HG02840 (cell line): ENCODE measurements at regions not wholly inside any gene's neighbourhood (a gene's known extent, or its start where the extent isn't known, plus 50 kb on each side); places are given as distances from the start of the nearest gene placed in this dataset.

Experiments
- ATAC-seq: cut with Tn5 transposase; IDR thresholded peaks from one replicate; pipeline ENCODE4 v1.9.1; 2021; ENCODE audit warnings: mild to moderate bottlenecking, moderate library complexity, moderate number of reproducible peaks; ENCODE audit not compliant: unreplicated experiment, low FRiP score

DNA sequence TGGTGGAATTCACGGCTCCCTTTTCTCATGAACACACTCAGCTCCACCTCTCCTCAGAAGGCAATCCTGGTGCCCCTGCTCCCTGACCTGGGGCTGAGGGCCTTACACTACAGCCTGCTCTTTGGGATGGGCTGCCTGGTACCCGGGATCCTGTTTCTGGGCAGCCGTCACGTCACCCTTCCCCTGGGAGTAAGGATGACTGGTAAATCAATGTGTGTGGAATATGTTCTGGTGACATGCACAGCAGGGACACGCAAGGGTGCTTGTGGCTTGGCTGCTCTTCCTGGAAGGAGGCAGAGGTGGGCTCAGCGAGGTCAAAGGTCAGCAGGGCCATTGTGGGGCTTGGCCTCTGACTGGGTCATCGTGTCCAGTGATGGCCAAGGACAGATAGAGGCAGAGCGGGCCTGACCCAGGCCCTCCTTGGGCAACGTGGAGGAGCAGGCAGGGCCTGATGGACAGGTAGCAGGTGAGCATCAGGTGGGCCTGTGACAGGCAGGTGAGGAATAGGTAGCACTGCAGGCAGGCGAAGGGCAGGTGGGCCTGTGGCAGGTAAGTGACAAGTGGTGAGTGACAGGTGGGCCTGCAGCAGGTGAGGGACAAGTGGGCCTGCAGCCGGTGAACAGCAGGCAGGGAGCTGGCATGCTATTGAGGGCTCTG is 399.4 kb upstream of the IRX4 start:
- ATAC-seq, result no peak

DNA sequence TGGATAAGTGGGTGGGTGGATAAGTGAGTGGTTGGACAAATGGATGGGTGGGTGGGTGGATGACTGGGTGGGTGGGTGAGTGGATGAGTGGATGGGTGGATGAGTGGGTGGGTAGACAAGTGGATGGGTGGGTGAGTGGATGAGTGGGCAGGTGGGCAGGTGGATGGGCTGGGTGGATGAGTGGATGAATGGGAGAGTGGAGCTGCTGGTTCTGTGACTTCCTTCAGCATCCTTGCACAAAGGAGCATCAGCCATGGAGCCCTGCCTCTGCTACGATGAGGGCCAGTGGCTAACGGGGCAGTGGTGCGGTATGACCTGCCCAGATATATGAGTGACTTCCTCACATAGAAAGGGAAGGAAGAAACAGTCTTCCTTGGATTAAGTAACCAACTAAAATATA is 398.7 kb upstream of the IRX4 start:
- no peak for ATAC-seq

DNA sequence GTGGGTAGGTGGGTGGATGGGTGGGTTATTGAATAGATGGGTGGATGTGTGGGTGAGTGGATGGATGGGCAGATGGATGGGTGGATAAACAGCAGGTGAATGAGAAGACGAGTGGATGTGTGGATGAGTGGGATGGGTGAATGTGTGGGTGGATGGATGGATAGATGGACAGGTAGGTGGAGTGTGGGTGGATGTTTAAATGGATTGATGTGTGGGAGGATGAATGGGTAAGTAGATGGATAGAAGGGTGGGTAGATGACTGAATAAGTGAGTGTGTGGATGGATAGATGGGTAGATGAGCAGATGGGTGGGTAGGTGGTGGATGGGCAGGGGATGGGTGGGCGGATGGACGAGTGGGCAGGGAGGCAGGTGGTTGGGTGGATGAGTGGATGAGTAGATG is 397.6 kb upstream of the IRX4 start:
- no peak for ATAC-seq

DNA sequence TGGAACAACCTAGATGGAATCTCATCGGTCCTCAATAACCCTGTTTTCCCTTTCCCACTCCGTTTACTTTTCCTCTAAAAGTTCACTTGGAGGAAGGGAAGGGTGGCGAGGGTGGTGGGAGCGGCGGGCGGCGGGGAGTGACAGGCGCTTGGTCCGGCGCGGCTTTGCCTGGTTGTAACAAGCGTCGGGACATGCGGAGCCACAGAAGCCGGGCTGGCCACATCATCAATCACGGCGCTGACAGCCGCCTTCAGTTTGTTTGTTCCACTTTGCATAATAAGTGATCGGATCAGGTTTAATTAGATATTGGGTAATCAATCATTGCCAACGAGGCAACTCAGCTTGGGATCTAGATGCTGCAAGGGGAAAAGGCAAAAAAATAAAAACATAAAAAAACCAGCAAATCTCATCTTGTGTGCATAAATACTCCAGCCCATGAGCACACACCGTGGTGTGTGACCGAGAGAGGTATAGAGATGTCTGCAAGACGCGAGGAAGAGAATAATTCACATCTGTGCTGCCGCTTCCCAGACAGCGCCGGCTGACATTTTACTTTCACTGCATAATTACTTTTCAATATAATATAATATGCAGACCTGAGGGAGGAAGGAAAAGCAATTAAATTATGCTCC is 396.2 kb upstream of the IRX4 start:
- ATAC-seq, result no peak

DNA sequence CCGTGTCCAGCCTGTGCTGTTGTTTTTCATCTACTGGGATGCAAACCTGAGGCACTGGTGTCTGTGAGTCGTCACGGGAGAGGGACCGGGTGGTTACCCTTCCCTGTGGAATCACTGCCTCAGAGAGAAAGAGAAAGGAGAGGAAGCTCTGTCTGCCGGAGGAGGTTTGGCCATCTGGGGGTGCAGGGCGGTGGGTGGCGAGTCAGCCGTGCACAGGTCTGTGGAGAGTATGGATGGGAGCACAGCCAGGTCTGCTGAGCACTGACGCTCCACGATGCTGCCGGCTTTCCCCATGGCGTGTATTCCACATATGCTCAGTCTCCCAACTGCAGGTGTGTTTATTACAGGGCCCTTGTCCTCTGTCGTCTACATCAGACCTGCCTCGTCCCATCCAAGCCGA is 395.2 kb upstream of the IRX4 start:
- ATAC-seq, result no peak

DNA sequence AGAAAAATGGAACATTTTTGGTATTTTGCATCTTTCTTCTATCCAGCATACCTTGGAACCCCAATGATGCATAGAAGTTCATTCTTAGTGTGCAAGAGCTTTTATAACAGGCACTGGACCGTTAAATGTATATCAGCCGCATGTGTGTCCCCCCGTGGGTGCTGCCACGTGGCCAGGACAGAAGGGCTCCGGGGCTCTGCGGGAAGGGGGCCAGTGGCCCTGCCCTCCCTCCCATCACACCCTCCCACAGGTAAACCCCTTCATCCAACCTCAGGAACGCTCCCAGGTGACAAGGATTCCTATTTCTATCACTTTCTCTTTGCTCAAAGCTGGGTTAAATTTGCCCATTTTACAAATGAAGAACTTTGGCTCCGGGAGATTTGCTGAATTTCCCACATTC is 393.4 kb upstream of the IRX4 start:
- no peak for ATAC-seq

DNA sequence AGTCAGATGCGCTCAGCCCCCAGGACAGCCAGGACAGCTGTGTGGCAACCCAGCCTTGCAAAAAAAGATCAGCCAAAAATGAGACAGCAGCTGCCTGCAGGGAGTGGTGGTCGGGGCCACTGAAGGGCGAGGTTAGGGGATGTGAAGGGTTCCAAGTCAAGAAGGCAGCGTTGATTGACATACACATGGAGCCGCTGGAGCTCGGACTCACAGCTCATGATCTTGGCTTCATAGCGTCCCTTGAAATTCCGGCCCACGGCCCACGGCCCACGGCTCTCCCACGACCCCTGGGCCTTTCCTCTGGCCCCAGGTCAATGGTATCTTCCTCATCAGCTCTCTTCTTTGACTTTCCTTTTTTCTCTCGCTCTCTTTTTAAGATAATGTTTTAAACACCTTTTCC is 390.0 kb upstream of the IRX4 start:
- ATAC-seq, result no peak

DNA sequence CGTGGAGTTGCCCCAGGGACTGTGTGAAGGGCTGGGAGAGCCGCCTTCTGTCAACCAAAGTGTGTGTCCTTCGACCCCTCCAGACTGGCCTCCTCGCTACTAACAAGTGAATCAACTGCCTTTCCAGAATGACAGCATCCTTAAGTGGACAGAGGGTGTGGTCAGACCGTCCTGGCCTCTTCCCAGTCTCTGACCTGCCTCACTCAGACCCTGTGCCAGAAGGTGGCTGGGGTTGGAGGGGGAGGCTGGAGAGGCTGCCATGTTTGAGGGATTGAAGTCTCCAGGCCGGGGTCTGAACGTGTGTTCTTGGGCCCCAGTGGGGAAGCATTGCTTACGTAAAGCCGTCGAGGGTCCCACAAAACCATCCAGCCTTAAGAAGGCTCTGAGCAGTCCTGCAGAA is 389.3 kb upstream of the IRX4 start:
- no peak for ATAC-seq

DNA sequence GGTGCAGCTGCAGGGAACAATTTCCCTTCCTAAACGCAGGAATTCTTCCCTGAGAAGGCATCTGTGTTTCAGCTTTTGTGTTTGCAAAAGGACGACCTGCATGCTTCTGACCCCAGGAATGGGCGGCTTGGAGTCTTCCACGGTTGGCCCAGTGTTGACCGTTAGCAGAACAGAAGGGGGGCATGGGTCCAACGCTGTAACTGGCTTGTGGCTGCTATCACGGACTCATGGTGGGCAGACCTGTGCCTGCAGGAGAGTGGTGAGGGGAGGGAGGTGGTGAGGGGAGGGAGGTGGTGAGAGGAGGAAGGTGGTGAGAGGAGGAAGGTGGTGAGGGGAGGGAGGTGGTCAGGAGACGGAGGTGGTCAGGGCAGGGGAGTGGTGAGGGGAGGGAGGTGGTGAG is 388.6 kb upstream of the IRX4 start:
- no peak for ATAC-seq

DNA sequence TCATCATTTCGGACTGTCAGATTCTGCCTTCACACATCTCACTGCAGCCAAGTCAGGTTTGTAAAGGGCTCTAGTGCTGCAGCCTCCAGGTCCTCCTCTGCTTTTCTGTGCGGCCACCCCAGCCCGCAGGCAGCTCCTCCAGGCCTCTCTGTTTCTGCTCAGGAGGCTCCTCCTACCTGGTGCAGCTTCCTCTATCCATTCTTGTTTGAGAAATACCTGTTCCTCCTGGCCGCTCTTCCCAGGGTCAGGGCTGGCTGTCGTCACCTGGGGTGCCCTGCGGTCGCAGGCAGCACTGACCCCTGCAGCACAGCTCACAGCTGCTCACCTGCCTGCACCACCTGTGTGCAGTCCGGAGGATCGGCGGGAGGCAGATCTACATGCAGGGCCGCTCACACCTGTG is 387.7 kb upstream of the IRX4 start:
- ATAC-seq, result no peak

DNA sequence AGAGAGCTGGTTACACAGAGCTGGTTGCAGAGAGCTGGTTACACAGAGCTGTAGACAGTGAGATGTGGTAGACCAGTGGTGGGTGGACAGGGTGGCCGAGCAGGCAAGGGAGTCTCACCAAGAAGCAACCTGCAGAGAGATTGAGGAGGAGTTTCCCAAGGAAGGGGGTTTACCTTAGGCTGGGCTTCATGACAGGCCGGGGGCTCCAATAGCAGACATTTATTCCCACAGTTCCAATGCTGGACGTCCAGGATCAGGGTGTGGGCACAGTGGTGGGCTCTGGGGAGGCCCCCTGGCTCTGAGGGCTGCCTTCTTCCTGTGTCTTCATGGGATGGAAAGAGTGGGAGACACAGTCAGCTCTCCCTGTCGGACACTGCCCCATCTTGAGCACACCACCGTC is 386.9 kb upstream of the IRX4 start:
- ATAC-seq, result no peak

DNA sequence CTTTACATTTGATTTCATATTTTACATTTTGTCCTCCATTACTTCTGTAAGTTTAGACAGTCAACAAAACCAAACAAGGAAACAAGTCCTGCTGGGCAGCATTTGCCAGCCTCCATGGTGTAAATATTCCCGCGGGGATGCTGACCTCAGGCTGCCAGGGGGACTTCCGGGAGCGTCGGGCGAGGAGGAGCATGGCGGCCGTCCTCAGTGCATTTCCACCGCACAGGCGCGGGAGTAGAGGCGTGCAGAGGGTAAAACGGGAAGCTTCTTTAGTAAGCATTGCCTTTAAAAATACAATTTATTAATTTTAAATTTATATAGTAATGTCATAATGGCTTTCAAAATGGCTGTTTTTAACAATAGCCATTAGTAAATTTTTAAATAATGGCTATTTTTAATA is 385.3 kb upstream of the IRX4 start:
- no peak for ATAC-seq

DNA sequence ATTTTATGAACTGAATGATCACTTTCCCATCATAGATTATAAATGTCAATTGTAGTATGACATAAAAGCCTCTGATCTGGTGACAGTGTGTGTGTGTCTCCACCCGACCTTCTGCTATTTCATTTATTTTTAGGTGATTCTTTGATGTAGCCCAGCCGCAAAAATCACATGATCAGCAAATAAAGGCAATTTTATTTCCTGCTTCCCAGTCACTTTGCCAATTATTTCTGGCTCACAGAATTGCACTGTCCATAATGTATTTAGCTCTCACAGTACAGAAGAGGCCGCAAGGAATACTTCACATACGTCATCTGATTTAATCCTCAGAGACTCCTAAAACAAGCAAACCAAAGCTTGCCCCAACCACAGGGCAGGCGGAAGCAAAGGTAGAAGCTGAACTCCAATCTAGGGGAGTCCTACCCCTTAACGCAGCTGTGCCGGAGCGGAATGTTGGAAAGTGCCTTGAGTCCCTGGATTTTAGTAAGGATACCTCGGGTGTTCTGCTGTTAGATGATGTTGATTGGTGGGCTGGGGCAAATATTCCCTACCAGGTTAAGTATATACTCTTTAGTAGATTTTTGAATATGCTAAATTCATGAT is 384.0 kb upstream of the IRX4 start:
- ATAC-seq, result no peak

DNA sequence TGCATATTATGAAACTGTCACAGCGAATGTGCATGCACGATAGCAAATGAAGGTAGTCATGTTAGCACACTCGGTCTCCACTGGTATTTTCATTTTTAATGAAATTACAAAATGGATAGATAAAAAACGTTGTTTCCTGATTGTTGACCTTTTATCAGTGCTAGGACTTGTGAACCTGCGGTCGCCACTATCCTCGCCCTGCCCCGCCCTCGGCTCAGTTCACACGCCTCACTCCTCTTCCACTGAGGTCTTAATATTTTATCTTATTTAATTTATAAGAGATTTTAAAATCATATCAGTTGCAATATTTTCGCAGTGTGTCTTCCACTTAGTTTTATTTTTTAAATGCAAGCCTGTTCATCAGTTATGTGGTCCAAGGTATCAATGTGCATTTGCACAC is 382.6 kb upstream of the IRX4 start:
- no peak for ATAC-seq

DNA sequence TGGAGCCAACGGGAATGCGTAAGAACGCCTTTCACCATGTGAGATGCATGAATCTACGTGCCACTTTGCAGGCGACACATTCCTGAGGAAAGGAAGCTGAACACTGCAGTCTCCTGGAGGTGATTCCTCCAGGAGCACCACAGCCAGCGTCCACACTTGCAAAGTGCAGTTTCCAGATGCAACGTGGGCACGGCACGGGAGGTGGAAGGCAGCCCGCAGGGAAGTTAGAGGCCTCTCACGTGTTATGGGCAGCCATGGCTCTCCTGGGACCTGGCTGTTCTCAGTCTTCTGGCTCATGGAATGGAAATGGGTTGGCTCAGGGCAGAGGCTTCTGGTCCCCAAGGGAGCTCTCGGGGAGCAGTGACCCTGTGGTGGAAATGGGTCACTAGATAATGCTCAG is 381.0 kb upstream of the IRX4 start:
- ATAC-seq, result no peak

DNA sequence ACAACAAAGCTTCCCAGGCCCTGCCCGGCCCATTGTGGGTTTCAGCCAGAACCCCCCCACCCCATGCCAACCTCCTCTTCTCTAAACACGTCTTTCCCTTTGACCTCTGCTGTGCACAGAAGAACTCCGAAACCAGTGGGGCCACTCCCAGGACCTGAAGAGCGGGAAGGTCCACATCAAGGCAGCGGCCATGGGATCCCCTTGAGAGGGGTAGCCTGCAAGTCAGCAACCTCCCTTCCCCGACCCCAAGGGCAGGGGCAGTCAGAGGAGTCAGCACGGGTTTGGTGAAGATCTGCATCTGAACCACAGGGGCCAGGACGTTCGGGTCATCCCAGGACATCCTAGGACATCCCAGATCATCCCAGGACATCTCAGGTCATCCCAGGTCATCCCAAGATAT is 379.9 kb upstream of the IRX4 start:
- ATAC-seq, result no peak

DNA sequence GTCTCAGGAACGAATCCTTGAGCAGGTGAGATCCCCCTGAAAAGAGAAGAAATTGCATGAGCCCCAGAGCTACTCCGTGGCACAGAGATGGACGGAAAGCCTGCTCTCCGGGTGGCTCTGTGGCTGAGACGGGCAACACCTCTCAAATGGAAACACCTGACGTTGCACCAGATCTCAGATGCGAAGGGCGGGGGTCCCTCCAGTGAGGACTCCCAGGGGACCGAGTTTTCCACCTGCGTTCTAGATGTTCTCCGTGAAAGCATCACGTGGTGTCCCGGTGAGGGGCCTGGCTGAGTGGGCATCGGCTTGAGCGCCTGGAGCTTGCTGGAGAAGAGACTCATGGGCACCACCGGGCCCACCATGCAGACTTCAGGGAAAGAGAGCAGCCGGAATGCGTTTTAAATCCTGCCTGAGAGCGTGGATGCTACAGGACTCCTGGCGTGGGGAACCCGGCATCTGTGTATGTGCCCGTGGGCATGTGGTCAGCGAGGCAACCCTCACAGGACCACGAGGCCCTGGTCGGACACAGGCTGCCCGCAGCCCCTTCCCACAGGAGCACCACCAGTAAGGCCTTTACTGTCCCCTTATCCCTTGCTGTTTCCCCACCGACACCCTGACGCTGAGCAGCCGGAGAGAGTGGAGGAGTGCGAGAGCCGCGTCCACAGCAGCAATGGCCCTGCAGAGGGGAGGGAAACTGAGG is 378.4 kb upstream of the IRX4 start:
- ATAC-seq, result no peak

DNA sequence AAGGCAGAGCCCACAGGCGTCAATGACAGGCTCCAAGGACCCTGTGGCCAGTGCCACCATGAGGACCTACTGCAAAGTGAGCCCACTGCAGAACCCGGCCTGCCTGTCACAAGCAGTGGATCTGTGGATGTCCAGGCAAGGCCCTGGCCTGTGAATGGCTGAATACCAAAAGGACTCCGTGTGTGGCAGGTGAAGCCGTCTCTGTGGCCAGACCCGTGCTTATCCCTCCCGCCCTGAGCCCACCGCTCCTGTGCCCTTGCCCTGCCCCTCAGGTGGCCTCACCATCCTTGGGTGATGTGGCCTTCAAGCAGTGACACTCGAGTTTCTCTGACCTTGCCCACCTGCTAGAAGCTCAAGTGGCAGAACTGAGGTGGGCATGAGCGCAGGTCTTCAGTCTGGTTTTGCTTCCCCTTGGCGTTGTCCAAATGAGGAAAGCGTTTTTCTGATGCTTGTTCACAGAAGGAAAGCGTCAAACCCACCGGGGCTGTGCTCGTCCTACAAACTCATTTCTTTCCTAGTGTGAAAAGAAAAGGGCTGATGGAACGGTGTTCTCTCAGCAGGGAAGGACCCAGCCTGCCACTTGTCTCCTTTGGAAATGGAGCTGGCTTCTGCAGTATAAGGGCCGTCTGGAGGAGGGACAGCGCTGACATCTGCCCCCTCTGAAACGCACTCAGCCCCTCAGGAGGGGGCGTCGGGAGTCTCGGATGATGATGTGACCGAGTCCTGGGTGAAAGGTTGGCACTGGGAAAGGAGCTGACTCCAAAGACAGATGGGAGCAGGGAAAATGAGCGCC is 377.7 kb upstream of the IRX4 start:
- no peak for ATAC-seq

DNA sequence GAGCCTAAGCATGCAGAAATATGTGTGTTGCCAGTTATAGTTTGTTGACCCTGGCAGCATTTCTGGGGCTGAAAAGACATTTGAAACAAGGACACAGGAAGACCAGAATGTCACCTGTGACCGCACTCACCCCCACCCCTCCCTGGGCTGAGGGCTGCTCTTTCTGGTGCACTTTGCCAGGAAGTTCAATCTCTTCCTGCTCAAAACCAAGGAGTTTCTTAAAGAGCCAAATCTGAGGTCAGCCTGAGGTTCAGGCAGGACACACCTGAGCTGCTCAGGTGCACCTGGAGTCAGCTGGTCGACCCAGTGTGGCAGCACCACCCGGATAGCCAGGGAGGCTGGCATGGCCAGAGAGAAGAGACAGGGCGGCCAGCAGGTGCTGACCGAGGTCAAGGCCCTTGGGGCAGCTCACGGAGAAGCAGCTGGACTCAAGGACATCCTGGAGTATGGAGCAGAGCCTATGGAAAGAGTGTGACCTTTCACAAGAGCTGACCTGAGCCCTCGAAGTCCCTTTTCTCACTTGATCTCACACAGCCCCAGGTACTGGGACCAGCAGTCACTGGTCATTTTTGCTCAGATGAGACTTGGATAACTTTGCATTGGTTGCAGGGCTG is 376.9 kb upstream of the IRX4 start:
- ATAC-seq, result no peak

DNA sequence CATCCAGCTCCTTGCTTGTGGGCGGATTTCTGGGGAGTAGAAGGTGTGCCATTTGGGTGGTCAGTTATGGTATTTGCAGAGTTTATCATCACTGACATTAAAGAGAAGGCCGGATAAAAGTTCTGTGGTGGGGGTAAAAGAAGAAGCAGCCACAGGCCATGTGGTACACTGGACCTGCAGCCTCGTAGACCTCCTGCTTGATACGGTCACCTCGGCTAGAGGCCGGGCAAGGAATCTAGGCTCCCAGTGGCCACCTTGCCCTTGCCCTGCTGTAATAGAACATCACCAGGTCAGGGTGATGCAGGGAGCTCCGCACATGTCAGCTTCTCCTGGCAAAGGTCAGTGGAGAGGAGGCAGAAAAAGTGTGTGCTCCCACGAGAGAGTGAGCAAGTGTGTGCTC is 376.1 kb upstream of the IRX4 start:
- ATAC-seq, result no peak
